H1 (cell line): ENCODE measurements at regions not wholly inside any gene's neighbourhood (a gene's known extent, or its start where the extent isn't known, plus 50 kb on each side); places are given as distances from the start of the nearest gene placed in this dataset.

ENCODE experiments used
- CTCF ChIA-PET: fragments of 300-600 bp; sonication (Branson Sonifier 250); formaldehyde crosslinking; loops from one replicate; lab custom pipeline; 2021; ENCODE audit not compliant: partially characterized antibody; lab: Charles Lee
- POLR2A ChIA-PET: fragments of 300-600 bp; sonication (Branson Sonifier 250); formaldehyde crosslinking; loops from one replicate; lab custom pipeline; 2021; ENCODE audit warnings: inconsistent platforms; ENCODE audit not compliant: partially characterized antibody; lab: Charles Lee
- DNase-seq, 2 experiments: peaks; one replicate each; pipeline versions ENCODE4 v3.0.0 to v3.0.0-alpha.2; 2010 to 2022; ENCODE audit warnings: low spot score in 2 of 2, low read depth in 1 of 2, mixed read lengths in 1 of 2
- FAIRE-seq: peaks from 2 replicates; lab custom pipeline; 2011; peaks lifted over from hg19 to GRCh38; lab: Jason Lieb, UNC
- H2AFZ ChIP-seq: 2 replicates; pipeline ENCODE4 v1.8.1; 2012; ENCODE audit warnings: low read length, inconsistent platforms
- H2AK5ac ChIP-seq: 2 replicates; pipeline ENCODE4 v1.6.1; 2013; ENCODE audit warnings: low read depth, low read length
- H2BK120ac ChIP-seq: replicated peaks from 2 replicates; pipeline ENCODE3; 2013; ENCODE audit warnings: low read depth, low read length, inconsistent platforms
- H2BK12ac ChIP-seq: 2 replicates; pipeline ENCODE4 v1.6.1; 2013; ENCODE audit warnings: low read depth, low read length
- H2BK15ac ChIP-seq: 2 replicates; pipeline ENCODE4 v1.6.1; 2013; ENCODE audit warnings: low read length
- H2BK20ac ChIP-seq: 2 replicates; pipeline ENCODE4 v1.6.1; 2013; ENCODE audit warnings: low read length
- H2BK5ac ChIP-seq: 2 replicates; pipeline ENCODE4 v1.6.1; 2013; ENCODE audit warnings: low read depth, low read length
- H3K14ac ChIP-seq: 2 replicates; pipeline ENCODE4 v1.6.1; 2013; ENCODE audit warnings: inconsistent platforms; ENCODE audit not compliant: insufficient read length
- H3K18ac ChIP-seq: 2 replicates; pipeline ENCODE4 v1.6.1; 2013; ENCODE audit warnings: low read length; ENCODE audit errors: extremely low read depth
- H3K23ac ChIP-seq: 2 replicates; pipeline ENCODE4 v1.6.1; 2013; ENCODE audit warnings: inconsistent platforms; ENCODE audit not compliant: insufficient read length
- H3K23me2 ChIP-seq: 2 replicates; pipeline ENCODE4 v1.6.1; 2013; ENCODE audit warnings: low read depth, low read length
- H3K27ac ChIP-seq: 2 replicates; pipeline ENCODE4 v1.6.1; 2011; ENCODE audit warnings: low read depth, low read length, inconsistent platforms
- H3K27me3 ChIP-seq, 4 experiments: replicated peaks in 1 of 4; 1 replicate in 1 of 4; 2 replicates in 3 of 4; pipeline versions ENCODE4 v1.6.1 to v1.8.1; 2011 to 2013; ENCODE audit warnings: low read length in 3 of 4, mild to moderate bottlenecking in 3 of 4, inconsistent platforms in 2 of 4, mixed read lengths in 2 of 4, moderate library complexity in 1 of 4; ENCODE audit not compliant: control insufficient read depth in 3 of 4, insufficient read depth in 3 of 4; ENCODE audit errors: extremely low read depth in 1 of 4
- H3K36me3 ChIP-seq, 4 experiments: 2 replicates each; pipeline versions ENCODE4 v1.6.1 to v1.8.1; 2011 to 2013; ENCODE audit warnings: mild to moderate bottlenecking in 4 of 4, low read length in 3 of 4, moderate library complexity in 2 of 4, control low read depth in 1 of 4, inconsistent platforms in 1 of 4; ENCODE audit not compliant: insufficient read depth in 4 of 4, control insufficient read depth in 2 of 4
- H3K4ac ChIP-seq: replicated peaks from 2 replicates; pipeline ENCODE3; 2013; ENCODE audit warnings: low read length, low read depth, mixed read lengths, inconsistent platforms; ENCODE audit not compliant: insufficient read length
- H3K4me1 ChIP-seq, 4 experiments: replicated peaks in 1 of 4; 1 replicate in 1 of 4; 2 replicates in 3 of 4; pipeline versions ENCODE4 v1.6.1 to v1.8.1; 2011 to 2013; ENCODE audit warnings: low read length in 3 of 4, inconsistent platforms in 2 of 4, mixed read lengths in 1 of 4; ENCODE audit not compliant: insufficient read depth in 4 of 4, control insufficient read depth in 3 of 4
- H3K4me2 ChIP-seq, 2 experiments: 2 replicates each; pipeline versions ENCODE4 v1.6.1 to v1.8.1; 2011 to 2013; ENCODE audit warnings: low read depth in 2 of 2, low read length in 2 of 2, control low read depth in 1 of 2, inconsistent platforms in 1 of 2, mild to moderate bottlenecking in 1 of 2; ENCODE audit not compliant: insufficient read depth in 1 of 2
- H3K4me3 ChIP-seq, 4 experiments: fragments of 200-600, 300-600 bp in 1 of 4; sonication (generic), shearing (Covaris generic), sonication (Bioruptor Twin) in 1 of 4; 2 replicates each; pipeline versions ENCODE4 v1.5.1 to v1.8.1; 2011 to 2016; ENCODE audit warnings: low read length in 4 of 4, low read depth in 3 of 4, control low read depth in 2 of 4, inconsistent platforms in 2 of 4, mild to moderate bottlenecking in 2 of 4, mixed read lengths in 1 of 4, moderate library complexity in 1 of 4; ENCODE audit not compliant: insufficient read depth in 2 of 4; ENCODE audit errors: extremely low read depth in 1 of 4
- H3K56ac ChIP-seq: replicated peaks from 2 replicates; pipeline ENCODE3; 2013; ENCODE audit warnings: low read depth, mild to moderate bottlenecking, mixed read lengths, low read length, inconsistent platforms; ENCODE audit not compliant: insufficient read length
- H3K79me1 ChIP-seq: 2 replicates; pipeline ENCODE4 v1.6.1; 2013; ENCODE audit warnings: low read depth, low read length, control low read depth
- H3K79me2 ChIP-seq, 2 experiments: 2 replicates each; pipeline versions ENCODE4 v1.6.1 to v1.8.1; 2012 to 2013; ENCODE audit warnings: low read length in 2 of 2, mild to moderate bottlenecking in 2 of 2, inconsistent platforms in 1 of 2; ENCODE audit not compliant: insufficient read depth in 2 of 2, control insufficient read depth in 1 of 2
- H3K9ac ChIP-seq, 4 experiments: replicated peaks in 1 of 4; 1 replicate in 1 of 4; 2 replicates in 3 of 4; pipeline versions ENCODE4 v1.6.1 to v1.8.1; 2011 to 2013; ENCODE audit warnings: low read depth in 3 of 4, low read length in 3 of 4, control low read depth in 2 of 4, mild to moderate bottlenecking in 2 of 4, moderate library complexity in 2 of 4, inconsistent platforms in 1 of 4; ENCODE audit errors: extremely low read depth in 1 of 4
- H3K9me3 ChIP-seq, 2 experiments: 2 replicates each; pipeline versions ENCODE4 v1.6.1 to v1.8.1; 2012 to 2013; ENCODE audit warnings: mild to moderate bottlenecking in 2 of 2, moderate library complexity in 2 of 2, control low read depth in 1 of 2, inconsistent platforms in 1 of 2, low read depth in 1 of 2, low read length in 1 of 2, mixed read lengths in 1 of 2; ENCODE audit not compliant: insufficient read depth in 2 of 2
- H4K20me1 ChIP-seq, 2 experiments: replicated peaks in 1 of 2; 2 replicates each; pipeline versions ENCODE3 to v1.8.1; 2011 to 2013; ENCODE audit warnings: inconsistent platforms in 2 of 2, low read length in 2 of 2, mild to moderate bottlenecking in 1 of 2; ENCODE audit not compliant: insufficient read depth in 2 of 2, control insufficient read depth in 1 of 2
- H4K5ac ChIP-seq: 2 replicates; pipeline ENCODE4 v1.6.1; 2013; ENCODE audit warnings: low read length, low read depth, mixed read lengths, inconsistent platforms; ENCODE audit not compliant: insufficient read length
- H4K8ac ChIP-seq: 2 replicates; pipeline ENCODE4 v1.8.0; 2013; ENCODE audit warnings: mild to moderate bottlenecking, moderate library complexity, low read length, inconsistent platforms; ENCODE audit not compliant: insufficient read depth; ENCODE audit errors: extremely low read depth
- H4K91ac ChIP-seq: replicated peaks from 2 replicates; pipeline ENCODE3; 2013; ENCODE audit warnings: low read length, mixed read lengths, inconsistent platforms; ENCODE audit not compliant: insufficient read length
- EGR1 ChIP-seq: IDR thresholded peaks from 2 replicates; pipeline ENCODE4 v1.6.1; 2011; ENCODE audit warnings: low read depth, low read length, borderline replicate concordance
- HDAC6 ChIP-seq: IDR thresholded peaks from one replicate; pipeline ENCODE4 v1.7.1; 2012; ENCODE audit warnings: low read depth, mild to moderate bottlenecking, inconsistent platforms, low read length, moderate library complexity
- MAFK ChIP-seq: IDR thresholded peaks from 2 replicates; pipeline ENCODE4 v1.6.1; 2012; ENCODE audit warnings: low read depth, mild to moderate bottlenecking, improper control_type of control experiment, low read length
- SIX5 ChIP-seq: IDR thresholded peaks from 2 replicates; pipeline ENCODE4 v1.6.1; 2011; ENCODE audit warnings: mild to moderate bottlenecking, low read depth, low read length
- WGBS, 2 experiments: shearing (Covaris generic) in 1 of 2; methylation state at CpG; one replicate each; pipeline versions ENCODE4 v1.1.6 to v1.1.7; 2013 to 2015; ENCODE audit warnings: low lambda C conversion rate in 2 of 2, mixed read lengths in 2 of 2, inconsistent platforms in 1 of 2, low coverage in 1 of 2, missing lambda C conversion rate in 1 of 2; ENCODE audit not compliant: insufficient replicate concordance in 2 of 2, insufficient coverage in 1 of 2, insufficient read length in 1 of 2; ENCODE audit errors: extremely low coverage in 1 of 2, missing lambda C conversion rate in 1 of 2; 5-methylcytosine and 5-hydroxymethylcytosine counted together

DNA sequence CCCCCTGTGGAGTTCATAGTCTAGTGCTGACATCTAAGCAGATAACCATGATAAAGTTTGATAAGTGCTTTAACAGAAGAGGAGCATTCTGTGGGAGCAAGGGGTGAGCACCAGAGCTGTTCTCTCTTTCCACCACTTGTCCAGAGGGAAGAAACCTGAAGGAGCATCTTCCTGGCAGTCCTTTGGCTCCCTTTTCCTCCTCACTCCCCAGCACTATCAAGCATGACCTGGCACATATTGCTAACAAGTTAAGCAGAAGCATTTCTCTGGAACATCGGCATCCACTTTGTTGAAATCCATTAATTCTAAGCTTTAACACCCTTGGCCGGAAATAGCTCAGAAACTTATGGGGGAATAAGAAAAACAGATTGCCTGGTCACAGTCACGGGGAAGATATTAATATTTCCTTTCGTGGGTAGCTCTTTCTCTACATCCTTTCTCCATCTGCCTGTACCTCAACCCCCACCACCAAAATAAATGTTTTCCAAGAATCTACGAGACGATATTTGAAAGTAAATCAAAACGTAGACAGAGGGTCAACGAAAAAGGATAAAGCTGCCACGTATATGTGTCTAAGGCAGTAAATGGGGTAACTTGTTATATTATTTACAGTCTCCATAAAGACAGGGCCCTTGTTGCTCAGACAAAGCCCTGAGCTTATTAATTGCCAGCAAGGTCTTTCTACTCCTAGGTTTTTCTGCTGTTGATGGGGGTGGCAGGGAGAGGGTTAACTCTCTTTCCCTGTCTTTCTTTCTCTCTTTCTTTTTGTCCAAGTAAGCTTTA lies 351.4 kb downstream of the NUF2 start:
- Histone ChIP-seq H3K4me2 (no peak overlapping the region), H3K56ac (no peak overlapping the region), H3K4me1 (no peaks in the 10 kb centered on the region), H3K79me2 (no peaks in the 10 kb centered on the region), H3K9ac (no peak overlapping the region), H3K36me3 (no peaks in the 10 kb centered on the region), H2BK120ac (no peak overlapping the region), H3K23me2 (no peaks in the 10 kb centered on the region), H3K9me3 (no peaks in the 10 kb centered on the region), H2BK5ac (no peak overlapping the region), H3K23ac (no peak overlapping the region), H4K20me1 (no peaks in the 10 kb centered on the region), H2BK12ac (no peak overlapping the region), H4K8ac (no peak overlapping the region), H3K4me3 (no peak overlapping the region), H4K5ac (no peak overlapping the region), H2AK5ac (no peak overlapping the region), H3K27me3 (no peaks in the 10 kb centered on the region), H2BK15ac (no peak overlapping the region), H3K27ac (no peak overlapping the region), H4K91ac (no peak overlapping the region), H3K18ac (no peak overlapping the region), H3K14ac (no peak overlapping the region), H2BK20ac (no peak overlapping the region), H3K79me1 (no peaks in the 10 kb centered on the region), H3K4ac (no peak overlapping the region), H2AFZ (no peak overlapping the region)
- POLR2A ChIA-PET = no interaction called here
- FAIRE-seq (no peak), DNase-seq (no peak)
- TF ChIP-seq HDAC6 (no peak), EGR1 (no peak), SIX5 (no peak), MAFK (no peak)
- WGBS, 2 experiments = 92% methylated on average over 9 of the region's 9 CpGs; no CpG with 5 or more reads in 1 of the 2 experiments
- CTCF ChIA-PET = no interaction called here
